22Rv1 (cell line): ENCODE measurements at regions not wholly inside any gene's neighbourhood (a gene's known extent, or its start where the extent isn't known, plus 50 kb on each side); places are given as distances from the start of the nearest gene placed in this dataset.

Source experiments
- CTCF ChIP-seq: fragments of 450-650 bp; IDR thresholded peaks from 2 replicates; pipeline ENCODE4 v1.5.1; 2017; ENCODE audit warnings: mild to moderate bottlenecking
- ZFX ChIP-seq: fragments of 450-650 bp; IDR thresholded peaks from 2 replicates; pipeline ENCODE4 v1.6.1; 2017; ENCODE audit warnings: antibody characterized with exemption, borderline replicate concordance

GRCh38 chr1:58883037-58883887, 99.4 kb upstream of the JUN start:
- TF ChIP-seq CTCF: no peak
- TF ChIP-seq ZFX: no peak
